ENCODE measurements at regions not wholly inside any gene's neighbourhood (a gene's known extent, or its start where the extent isn't known, plus 50 kb on each side); places are given as distances from the start of the nearest gene placed in this dataset.

GRCh38 chr3:74049444-74049843, 424.7 kb upstream of the PDZRN3 start:
- TF ChIP-seq POLR2A (IDR thresholded peaks at IDR 0.05): no peak
- TF ChIP-seq CTCF (IDR thresholded peaks at IDR 0.05): no peak
- 63 to 69% methylated on average over 5 of the region's 5 CpGs for WGBS, 2 donors
- Histone ChIP-seq H3K36me3 (no peaks in the 10 kb centered on the region), H3K27me3 (no peaks in the 10 kb centered on the region), H3K9me3 (no peaks in the 10 kb centered on the region), H3K4me3 (no peak overlapping the region), H3K27ac (no peak overlapping the region), H3K4me1 (no peaks in the 10 kb centered on the region)
- intact Hi-C loops (cut with DNase I): no loop called here
- no peak for DNase-seq

DNA sequence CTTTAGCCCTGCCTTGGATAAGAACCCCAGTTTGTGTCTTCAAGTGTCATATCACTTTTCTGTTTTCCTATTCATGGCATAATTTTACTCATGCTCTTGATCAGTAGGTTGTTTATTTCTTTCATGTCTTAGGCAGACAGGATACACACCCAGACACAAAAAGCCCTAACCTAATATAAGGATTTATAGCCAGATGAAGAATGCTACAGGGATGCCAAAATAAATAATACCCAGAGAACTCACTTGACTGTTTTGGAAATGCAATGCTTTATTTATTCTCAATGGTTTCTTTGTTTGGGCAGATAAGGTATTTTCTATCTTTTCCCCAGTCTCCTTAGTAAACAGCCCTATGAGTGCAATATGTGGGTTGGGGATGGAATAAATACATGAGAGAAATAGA, 424.0 kb upstream of the PDZRN3 start:
- TF ChIP-seq POLR2A (IDR thresholded peaks at IDR 0.05) (no peak), CTCF (IDR thresholded peaks at IDR 0.05) (no peak)
- Histone ChIP-seq H3K36me3 (no peaks in the 10 kb centered on the region), H3K27me3 (no peaks in the 10 kb centered on the region), H3K4me3 (no peak overlapping the region), H3K9me3 (no peaks in the 10 kb centered on the region), H3K4me1 (no peaks in the 10 kb centered on the region), H3K27ac (no peak overlapping the region)
- intact Hi-C loops (cut with DNase I): no loop called here
- no peak for DNase-seq

DNA sequence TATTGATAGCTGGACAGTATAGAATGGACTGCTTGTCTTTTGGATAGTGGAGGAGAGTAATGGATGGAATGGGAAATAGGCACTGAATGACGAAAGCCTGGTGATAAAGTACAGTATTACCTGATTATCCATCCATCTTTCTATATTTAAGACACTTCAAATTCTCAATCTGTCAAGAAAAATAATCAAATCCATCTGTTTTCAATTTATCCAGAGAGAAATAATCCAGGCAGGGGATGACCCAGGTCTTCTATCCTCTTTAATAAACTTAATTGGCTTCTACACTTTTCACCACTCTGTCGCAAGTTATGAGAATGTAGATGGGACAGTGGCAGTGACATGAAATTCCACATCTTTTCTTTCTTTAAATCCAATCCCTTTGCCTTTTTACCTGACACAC, 420.3 kb upstream of the PDZRN3 start:
- no peaks in the 10 kb centered on the region for H3K4me1 ChIP-seq
- no peaks in the 10 kb centered on the region for H3K36me3 ChIP-seq
- intact Hi-C loops (cut with DNase I): no loop called here
- DNase-seq: no peak
- TF ChIP-seq POLR2A (IDR thresholded peaks at IDR 0.05): no peak
- no peak for TF ChIP-seq CTCF (IDR thresholded peaks at IDR 0.05)
- WGBS, 2 donors: 76 to 88% methylated on average over 2 of the region's 2 CpGs
- H3K27ac ChIP-seq: no peak overlapping the region
- no peak overlapping the region for H3K4me3 ChIP-seq
- H3K9me3 ChIP-seq: no peaks in the 10 kb centered on the region
- no peaks in the 10 kb centered on the region for H3K27me3 ChIP-seq

DNA sequence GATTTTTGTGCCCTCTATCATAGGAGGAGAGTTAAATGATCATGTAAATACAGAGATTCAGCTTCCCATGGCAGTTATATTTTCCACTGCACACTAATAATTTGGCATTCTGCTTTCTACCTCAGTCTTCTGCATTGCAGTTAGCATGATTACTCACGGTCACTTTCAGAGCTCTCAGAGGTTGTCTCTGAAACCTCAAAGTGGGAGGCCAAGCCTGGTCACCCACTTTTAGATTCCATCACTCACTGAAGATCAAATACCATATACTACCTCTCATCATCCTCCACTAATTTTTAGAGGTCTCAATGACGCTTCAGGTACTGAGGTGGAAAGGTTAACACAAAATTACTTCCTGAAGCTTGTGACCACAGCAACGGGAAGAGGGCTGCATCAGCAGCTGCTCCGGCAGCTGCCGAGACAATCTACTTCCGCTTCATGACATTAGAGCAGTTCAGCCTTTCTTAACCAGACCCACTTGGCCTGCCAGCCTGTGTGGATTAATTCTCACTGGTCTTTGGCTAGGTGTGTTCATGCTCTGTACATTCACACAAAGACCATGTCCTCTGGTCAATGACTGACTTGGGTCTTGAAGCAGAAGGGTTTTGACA, 416.4 kb upstream of the PDZRN3 start:
- no peak overlapping the region for H3K27ac ChIP-seq
- no peaks in the 10 kb centered on the region for H3K9me3 ChIP-seq
- TF ChIP-seq POLR2A (IDR thresholded peaks at IDR 0.05) (no peak), CTCF (IDR thresholded peaks at IDR 0.05) (no peak)
- intact Hi-C loops (cut with DNase I): no loop called here
- no peak overlapping the region for H3K4me3 ChIP-seq
- no peak for DNase-seq
- 39 to 45% methylated on average over 6 of the region's 6 CpGs for WGBS, 2 donors
- H3K4me1 ChIP-seq: no peaks in the 10 kb centered on the region
- H3K27me3 ChIP-seq: no peaks in the 10 kb centered on the region
- no peaks in the 10 kb centered on the region for H3K36me3 ChIP-seq

- no peak overlapping the region for H3K27ac ChIP-seq
- no peaks in the 10 kb centered on the region for H3K36me3 ChIP-seq
- H3K9me3 ChIP-seq: no peaks in the 10 kb centered on the region
- 50 to 67% methylated on average over 1 of the region's 1 CpG for WGBS, 2 donors
- no peak overlapping the region for H3K4me3 ChIP-seq
- TF ChIP-seq CTCF (IDR thresholded peaks at IDR 0.05) (no peak), POLR2A (IDR thresholded peaks at IDR 0.05) (no peak)
- H3K27me3 ChIP-seq: no peaks in the 10 kb centered on the region
- no peaks in the 10 kb centered on the region for H3K4me1 ChIP-seq
- intact Hi-C loops (cut with DNase I): no loop called here
- DNase-seq: no peak
Observed at GRCh38 chr3:74039105-74039504, 414.4 kb upstream of the PDZRN3 start.

Data from esophagus squamous epithelium (tissue), 5 donors.